GF-D8 (cell line): ENCODE measurements at regions not wholly inside any gene's neighbourhood (a gene's known extent, or its start where the extent isn't known, plus 50 kb on each side); places are given as distances from the start of the nearest gene placed in this dataset.
"Not testable (repeated sequence)": the region's sequence is repeated elsewhere in the genome, so short reads cannot be mapped to it uniquely, and the experiment has no call there.

Experiments
- DNase-seq: peaks from one replicate; lab custom pipeline; 2025; lab: John Stamatoyannopoulos, UW

GRCh38 chr5:158200619-158201018, 341.7 kb upstream of the CLINT1 start:
- DNase-seq = no peak

GRCh38 chr5:158198636-158199035, 339.7 kb upstream of the CLINT1 start:
- DNase-seq = no peak

DNA sequence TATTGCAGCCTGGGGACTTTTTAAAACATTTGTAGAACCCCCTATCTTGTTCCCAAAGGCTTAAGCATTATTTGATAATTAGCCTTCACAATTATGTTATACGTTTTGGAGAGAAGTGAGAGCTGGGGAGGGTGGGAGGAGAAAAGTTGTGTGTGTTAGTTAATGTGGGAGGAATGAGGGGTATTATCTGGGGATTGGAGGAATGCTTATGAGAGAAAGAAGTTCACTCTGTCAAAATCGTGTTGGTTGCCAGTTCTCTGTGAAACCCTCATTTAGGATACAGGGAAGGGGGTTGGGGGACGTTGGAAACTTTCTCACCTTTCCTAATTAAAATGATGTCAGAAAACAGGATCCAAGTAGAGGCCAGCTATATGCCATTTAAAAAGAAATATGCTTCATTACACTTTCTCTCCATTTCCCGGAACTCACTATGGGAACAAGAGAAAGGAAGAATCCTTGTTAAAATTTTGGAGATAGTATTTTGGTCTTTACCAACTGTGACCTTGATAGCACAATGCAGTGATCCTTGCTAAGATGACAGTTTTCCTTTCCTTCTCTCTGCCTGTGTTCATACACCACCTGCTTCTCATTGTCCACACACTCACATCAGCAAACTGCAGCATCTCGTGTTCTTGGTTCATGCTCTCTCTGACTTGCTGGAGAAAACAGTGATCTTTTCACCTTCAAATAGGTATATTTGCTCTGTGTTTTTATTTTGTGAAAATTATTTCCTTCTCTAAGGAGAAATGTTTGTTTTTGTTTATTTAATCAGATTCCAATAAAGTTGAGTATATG, 336.7 kb upstream of the CLINT1 start:
- DNase-seq = no peak

- no peak for DNase-seq
Observed at GRCh38 chr5:158194561-158194976, 335.6 kb upstream of the CLINT1 start.

DNA sequence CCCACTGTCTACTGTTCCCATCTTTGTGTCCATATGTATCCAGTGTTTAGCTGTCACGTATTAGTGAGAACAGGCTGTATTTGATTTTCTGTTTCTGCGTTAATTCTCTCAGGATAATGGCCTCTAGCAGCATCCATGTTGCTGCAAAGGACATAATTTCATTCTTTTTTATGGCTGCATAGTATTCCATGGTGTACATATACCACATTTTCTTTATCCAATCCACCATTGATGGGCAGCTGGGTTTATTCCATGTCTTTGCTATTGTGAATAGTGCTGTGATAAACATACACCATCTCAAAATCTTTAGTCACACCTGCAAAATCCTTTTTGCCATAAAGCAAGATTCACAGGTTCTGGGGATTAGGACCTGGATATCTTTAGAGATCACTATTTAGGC, 334.4 kb upstream of the CLINT1 start:
- DNase-seq = not testable (repeated sequence)

GRCh38 chr5:158180407-158180806, 321.5 kb upstream of the CLINT1 start:
- no peak for DNase-seq

GRCh38 chr5:158179271-158179670, 320.3 kb upstream of the CLINT1 start:
- no peak for DNase-seq

GRCh38 chr5:158178535-158178934, 319.6 kb upstream of the CLINT1 start:
- DNase-seq = no peak

GRCh38 chr5:158177146-158177545, 318.2 kb upstream of the CLINT1 start:
- DNase-seq = no peak

DNA sequence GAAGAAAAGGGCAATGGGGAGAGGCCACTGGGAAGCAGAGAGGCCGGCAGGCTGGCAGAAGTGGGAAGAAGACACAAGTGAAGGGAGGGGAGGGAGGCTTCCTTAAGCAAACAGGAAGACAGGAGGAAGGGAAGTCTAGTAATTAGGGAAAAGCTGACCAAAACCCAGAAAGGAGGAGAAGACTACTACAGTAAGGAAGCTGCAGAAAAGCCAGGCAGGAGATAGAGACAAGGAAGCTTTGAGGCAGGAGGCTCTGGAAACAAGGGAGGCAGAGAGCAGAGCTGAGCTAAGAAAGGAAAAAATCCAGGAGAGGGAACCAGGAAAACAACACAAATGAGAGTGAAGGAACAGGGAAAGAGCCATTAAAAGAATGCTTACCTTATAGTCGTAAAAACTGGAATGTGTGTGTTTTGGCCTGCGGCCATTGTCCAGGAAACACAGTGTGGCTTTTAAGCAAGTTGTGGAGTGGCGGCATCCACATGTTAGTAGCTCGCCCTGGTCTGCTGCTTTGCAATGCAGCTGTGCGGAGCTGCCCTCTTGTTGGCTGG, 317.1 kb upstream of the CLINT1 start:
- no peak for DNase-seq

DNA sequence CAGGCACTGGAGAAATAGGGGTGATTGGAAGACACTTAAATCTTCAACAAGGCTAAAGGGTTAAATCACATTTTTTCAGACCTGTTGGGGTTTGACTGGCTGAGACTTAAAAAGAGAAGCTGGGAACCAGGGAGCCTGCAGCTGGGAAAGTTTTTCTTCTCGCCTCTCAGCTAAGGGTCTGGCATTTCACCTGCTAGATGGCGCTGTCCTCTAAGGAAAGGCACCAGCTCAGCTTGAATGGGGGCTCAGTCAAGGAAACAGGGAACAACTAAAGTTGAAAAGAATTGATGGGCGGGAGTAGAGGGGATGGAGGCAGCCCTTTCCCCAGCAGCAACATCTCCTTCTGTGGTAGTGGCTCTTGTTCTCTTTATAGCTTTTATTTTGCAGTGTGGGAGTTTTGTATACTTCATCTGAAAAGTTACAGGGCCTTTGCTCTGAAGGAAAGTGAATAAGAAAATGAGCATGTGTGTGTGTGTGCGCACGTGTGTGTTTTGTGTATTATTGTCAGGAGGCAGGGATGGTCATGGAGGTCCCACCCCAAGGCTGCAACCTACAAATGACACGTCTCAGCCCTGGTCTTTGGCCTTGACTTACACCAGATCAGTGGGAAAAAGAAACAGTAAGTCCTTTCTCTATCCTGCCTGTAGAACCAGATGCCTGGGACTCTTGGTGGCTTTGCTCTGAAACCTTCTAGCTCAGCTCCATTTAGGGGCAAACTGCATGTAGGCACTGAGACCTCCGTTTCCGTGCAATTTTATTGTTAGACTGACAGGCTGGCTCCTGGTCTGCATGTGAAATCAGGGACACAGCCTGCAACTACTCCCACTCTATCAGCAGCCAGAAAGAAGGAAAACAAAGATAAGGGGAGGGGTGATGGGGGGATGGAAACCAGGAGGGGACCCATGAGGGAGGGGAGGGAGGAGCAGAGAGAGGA, 316.2 kb upstream of the CLINT1 start:
- no peak for DNase-seq

DNA sequence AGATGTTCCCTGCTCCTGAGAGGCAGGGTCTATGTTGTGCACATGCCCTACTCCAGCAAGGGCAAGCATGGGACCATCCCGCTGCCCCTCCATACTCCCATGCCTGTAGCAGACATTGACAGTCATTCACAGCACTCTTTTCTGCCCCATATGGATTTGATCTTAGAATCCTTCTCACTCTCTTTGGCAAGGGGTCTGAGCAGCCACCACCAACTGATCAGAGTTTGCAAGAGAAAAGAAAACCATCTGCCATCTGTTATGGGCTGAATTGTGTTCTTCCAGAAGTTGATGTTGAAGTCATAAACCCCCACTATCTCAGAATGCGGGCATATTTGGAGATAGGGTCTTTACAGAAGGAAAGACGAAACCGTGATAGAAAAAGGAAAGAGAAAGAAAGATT, 315.1 kb upstream of the CLINT1 start:
- no peak for DNase-seq

DNA sequence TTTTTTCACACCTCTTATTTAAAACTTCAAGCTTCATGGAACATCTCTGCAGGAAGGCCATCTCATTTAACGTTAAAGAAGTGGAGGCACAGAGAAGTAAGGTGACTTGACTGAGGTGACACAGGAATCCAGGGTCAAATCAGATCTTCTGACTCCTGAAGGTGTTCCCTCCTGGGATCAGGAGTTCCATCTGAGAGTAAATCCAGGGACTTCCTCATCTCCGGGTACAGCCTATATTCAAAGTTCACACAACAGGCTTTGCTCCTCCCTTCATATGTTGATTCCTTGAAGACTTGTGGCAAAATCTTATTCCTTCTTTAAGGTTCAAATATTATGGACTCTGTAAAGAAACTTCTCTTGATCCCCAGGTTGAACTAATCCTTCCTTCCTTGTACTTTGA, 313.1 kb upstream of the CLINT1 start:
- DNase-seq = no peak

- DNase-seq = no peak
Observed at GRCh38 chr5:158170534-158170933, 311.6 kb upstream of the CLINT1 start.

GRCh38 chr5:158170060-158170459, 311.1 kb upstream of the CLINT1 start:
- DNase-seq = no peak

DNA sequence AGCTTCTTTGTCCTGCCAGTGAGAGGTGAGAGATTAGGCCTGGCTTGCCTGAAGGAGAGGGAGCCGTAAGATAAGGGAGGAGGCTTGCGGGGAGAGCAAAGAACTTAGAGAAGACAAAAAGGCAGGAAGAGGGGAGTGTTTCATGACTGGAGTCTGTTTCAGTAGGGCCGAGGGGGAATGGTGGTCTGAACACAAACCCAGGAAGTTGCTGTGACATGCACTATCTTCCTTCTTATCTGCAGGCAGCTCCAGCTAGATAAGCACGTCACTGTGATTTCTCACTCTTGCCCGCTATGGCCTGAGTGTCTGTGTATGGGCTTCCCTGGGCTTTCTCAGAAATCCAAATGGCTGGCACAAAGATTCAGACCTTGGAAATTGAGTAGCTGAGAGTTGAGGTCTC, 307.5 kb upstream of the CLINT1 start:
- DNase-seq = no peak

- no peak for DNase-seq
Observed at GRCh38 chr5:158165647-158166046, 306.7 kb upstream of the CLINT1 start.

- DNase-seq = no peak
Observed at GRCh38 chr5:158164296-158165047, 305.5 kb upstream of the CLINT1 start.

DNA sequence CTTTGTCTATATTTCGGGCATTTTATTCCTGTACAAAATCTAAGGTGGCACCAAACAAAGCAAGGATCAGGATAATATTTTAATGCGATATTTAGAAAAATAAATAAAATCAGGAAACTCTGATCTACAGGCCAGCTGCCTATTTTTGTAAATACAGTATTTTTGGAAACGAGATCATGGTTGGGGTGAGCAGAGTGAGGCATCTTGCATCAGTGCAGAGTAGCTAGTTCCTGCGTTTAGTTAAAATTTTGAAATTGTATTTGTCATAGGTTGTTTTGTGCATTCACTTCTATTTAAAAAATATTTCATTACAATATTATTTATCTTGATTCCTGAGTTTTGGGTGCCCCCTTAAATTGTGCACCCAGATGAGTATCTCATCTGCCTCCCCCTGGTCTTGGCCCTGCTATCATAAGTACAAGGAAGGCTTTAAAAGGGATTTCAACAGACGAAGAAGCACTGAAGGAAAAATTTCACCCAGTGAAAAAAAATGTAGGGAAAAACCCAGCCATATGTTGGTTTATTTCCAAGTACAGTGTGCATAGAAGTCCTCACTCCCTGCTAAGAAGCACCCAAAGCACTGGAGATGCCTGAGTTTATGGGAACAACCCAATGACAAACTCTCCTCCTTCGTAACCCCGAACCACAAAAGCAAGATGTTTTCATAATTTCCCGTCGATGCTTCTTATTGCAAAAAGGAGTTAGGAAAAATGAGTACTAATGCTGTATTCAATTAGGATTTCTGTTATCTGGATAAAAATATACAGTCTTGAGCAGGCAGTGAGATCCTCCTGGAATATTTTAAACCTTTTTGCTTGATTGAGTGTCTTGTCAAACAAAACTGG, 304.7 kb upstream of the CLINT1 start:
- no peak for DNase-seq

GRCh38 chr5:158162479-158163034, 303.6 kb upstream of the CLINT1 start:
- DNase-seq = no peak

DNA sequence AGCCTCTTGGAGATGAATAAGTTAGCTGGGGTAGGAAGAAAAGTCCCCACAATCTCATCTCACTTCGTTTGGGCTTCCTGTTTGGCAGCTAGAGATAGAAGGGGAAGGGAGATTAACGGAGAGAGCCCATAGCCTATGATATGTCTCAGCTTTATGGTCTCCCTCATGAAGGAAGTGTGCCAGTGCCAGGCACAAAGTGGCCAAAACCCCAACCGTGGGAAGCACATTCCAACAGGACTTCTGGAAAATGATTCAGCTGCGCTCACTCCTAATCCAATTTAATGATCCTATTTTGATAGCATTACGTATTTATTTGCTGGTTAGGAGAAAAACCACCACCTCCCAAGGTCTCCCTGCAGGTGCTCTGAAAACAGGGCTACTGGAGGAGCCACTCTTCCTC, 303.1 kb upstream of the CLINT1 start:
- DNase-seq = no peak
